Mesothelial cell of epicardium (in vitro differentiated cells): ENCODE measurements at regions not wholly inside any gene's neighbourhood (a gene's known extent, or its start where the extent isn't known, plus 50 kb on each side); places are given as distances from the start of the nearest gene placed in this dataset.

Experiments used
- DNase-seq, 2 experiments: peaks; one replicate each; pipeline ENCODE4 v3.0.0; 2021; ENCODE audit warnings: low spot score in 2 of 2; ENCODE audit not compliant: unreplicated experiment in 2 of 2
- H3K27ac Mint-ChIP-seq: 2 replicates; pipeline ENCODE4 v1.8.0; 2021; ENCODE audit warnings: mixed read lengths
- H3K27me3 Mint-ChIP-seq: 2 replicates; pipeline ENCODE4 v1.8.0; 2021; ENCODE audit warnings: low read depth, mixed read lengths
- H3K36me3 Mint-ChIP-seq: 2 replicates; pipeline ENCODE4 v1.8.0; 2021; ENCODE audit warnings: mixed read lengths
- H3K4me1 Mint-ChIP-seq: 2 replicates; pipeline ENCODE4 v1.8.0; 2021; ENCODE audit warnings: mixed read lengths
- H3K4me3 Mint-ChIP-seq: 2 replicates; pipeline ENCODE4 v1.8.0; 2021; ENCODE audit warnings: mild to moderate bottlenecking, moderate library complexity, mixed read lengths
- H3K9me3 Mint-ChIP-seq: 2 replicates; pipeline ENCODE4 v1.8.0; 2021; ENCODE audit warnings: mixed read lengths
- TF ChIP-seq, protein P1 (sequence below): fragments of 200-600 bp; sonication (generic); IDR thresholded peaks from one replicate; pipeline ENCODE4 v1.5.0; 2021; ENCODE audit warnings: antibody characterized with exemption; ENCODE audit not compliant: unreplicated experiment

DNA sequence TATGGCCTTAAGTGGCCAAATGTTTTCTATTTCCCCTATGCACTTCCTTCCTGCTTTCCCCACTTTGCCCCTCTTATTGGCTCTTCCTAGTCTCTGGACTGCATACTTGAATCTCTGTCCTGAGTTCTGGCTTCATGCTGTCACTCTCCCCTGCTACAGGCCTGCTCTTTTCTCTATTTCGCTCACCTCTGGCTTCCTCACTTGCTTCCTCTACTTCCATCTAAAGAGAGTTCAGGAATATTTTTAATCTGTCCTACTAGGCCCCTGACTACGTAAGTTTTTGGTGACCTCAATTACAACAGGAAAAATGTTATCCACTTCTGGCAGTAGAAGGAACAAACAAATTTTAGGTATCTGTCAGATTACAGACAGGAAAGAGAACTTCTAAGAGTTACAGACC is 65.7 kb upstream of the WDR17 start:
- no peaks in the 10 kb centered on the region for H3K36me3 Mint-ChIP-seq
- no peak overlapping the region for H3K4me3 Mint-ChIP-seq
- TF ChIP-seq, protein P1, sequence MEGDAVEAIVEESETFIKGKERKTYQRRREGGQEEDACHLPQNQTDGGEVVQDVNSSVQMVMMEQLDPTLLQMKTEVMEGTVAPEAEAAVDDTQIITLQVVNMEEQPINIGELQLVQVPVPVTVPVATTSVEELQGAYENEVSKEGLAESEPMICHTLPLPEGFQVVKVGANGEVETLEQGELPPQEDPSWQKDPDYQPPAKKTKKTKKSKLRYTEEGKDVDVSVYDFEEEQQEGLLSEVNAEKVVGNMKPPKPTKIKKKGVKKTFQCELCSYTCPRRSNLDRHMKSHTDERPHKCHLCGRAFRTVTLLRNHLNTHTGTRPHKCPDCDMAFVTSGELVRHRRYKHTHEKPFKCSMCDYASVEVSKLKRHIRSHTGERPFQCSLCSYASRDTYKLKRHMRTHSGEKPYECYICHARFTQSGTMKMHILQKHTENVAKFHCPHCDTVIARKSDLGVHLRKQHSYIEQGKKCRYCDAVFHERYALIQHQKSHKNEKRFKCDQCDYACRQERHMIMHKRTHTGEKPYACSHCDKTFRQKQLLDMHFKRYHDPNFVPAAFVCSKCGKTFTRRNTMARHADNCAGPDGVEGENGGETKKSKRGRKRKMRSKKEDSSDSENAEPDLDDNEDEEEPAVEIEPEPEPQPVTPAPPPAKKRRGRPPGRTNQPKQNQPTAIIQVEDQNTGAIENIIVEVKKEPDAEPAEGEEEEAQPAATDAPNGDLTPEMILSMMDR, result no peak
- peaks cover 38% of the 10 kb centered on the region for H3K27me3 Mint-ChIP-seq
- H3K4me1 Mint-ChIP-seq, result peaks cover 26% of the 10 kb centered on the region
- DNase-seq, result no peak
- H3K27ac Mint-ChIP-seq, result no peak overlapping the region
- H3K9me3 Mint-ChIP-seq, result no peaks in the 10 kb centered on the region

DNA sequence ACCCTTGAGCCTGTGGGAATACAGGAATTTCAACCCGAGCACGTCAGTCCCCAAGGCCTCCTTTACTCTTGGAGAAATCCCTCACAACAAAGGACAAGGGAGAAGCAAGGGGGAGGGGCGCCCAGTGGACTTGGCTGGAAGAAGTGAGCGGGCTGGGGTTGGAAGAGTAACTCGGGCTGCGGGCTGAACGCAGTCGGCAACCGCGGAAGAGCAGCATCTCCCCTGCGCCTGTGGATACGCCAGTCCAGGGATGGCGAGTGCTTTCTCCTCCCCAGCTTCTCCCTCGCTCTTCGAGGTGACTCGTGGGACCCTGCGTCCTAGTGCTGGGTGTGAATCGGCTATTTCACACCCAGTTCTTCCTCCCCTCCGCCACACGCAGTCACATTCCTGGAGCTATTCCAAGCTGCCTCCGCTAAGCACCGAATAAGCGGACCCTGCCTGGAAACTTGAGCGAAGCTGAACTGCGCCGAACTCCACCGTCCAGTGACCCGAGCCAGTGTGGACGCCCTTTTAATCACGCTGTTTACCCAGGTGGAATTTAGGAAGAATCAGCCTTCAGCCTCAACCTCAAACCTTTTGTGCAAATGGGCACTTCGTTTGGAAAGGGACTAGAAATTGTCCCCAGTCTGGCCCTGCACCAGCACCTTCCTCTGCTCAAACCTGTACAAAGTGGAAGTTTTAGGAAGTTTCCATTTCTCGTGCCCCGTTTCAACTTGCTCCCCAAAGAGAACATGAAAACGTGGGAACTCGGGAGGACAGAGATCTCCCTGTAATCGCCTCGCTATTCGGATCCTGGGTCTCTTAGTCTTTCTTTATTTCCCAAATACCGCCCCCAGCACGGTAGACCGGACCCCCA is 64.3 kb upstream of the WDR17 start:
- DNase-seq, result peak; percentile 27 to 47
- Mint-ChIP-seq H3K4me1 (peaks cover 26% of the 10 kb centered on the region), H3K9me3 (no peaks in the 10 kb centered on the region), H3K4me3 (peak overlapping the region; percentile 76), H3K36me3 (no peaks in the 10 kb centered on the region), H3K27ac (no peak overlapping the region), H3K27me3 (peaks cover 42% of the 10 kb centered on the region)
- TF ChIP-seq, protein P1, result no peak

DNA sequence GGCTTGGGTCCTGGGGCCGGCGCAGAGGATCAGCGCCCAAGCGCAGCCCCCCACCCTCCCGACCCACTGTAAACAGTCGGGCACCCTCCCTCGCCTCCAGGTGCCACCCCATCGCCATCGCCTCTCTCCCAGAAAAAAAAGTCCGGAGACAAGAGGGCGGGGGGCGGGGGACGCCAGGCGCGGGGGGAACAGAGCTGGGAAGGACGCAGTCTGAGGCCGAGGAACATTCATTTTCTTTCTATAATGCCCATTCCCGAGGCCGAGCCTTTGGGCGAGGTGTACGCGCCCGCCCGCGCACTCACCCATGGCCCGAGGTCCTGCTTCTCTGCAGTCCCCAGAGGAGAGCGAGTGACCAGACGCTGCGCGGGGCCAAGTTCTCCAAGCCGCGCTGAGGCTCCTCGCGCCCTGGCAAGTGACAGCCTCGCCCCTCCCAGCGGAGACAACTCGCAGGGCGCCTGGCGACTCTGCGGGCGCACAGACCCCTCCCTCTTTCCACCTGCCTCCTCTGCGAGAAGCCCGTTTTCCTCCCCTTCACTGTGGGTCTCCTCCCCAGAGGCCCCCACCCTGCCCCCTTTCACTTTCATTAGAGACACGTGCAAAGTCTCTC is 63.5 kb upstream of the WDR17 start:
- Mint-ChIP-seq H3K36me3 (no peaks in the 10 kb centered on the region), H3K27me3 (peaks cover 42% of the 10 kb centered on the region), H3K27ac (no peak overlapping the region), H3K9me3 (no peaks in the 10 kb centered on the region), H3K4me1 (peaks cover 26% of the 10 kb centered on the region), H3K4me3 (peak overlapping the region; percentile 76)
- TF ChIP-seq, protein P1, result no peak
- DNase-seq, result peak in 1 of 2 experiments; percentile 46

DNA sequence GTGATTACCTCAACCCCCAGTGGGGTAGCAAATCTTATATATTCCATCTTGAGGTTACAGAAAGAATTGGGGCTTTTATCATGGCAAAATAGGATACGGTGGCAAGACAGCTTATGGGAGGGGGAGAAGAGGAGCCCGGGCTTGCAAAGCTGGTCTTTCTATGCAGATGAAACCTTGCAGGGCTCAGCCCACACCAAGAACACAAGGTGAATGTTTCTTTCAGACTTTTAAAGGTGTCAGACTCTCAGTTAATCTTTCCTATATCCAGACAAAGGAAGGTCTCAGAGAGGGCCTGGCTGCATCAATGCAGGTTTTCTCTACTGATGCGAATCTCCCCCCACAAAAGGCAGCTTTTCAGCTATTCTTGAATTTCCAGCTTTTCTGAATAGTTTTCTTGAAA is 59.9 kb upstream of the WDR17 start:
- H3K27me3 Mint-ChIP-seq, result peaks cover 32% of the 10 kb centered on the region
- TF ChIP-seq, protein P1, result no peak
- H3K4me1 Mint-ChIP-seq, result peaks cover 14% of the 10 kb centered on the region
- no peaks in the 10 kb centered on the region for H3K36me3 Mint-ChIP-seq
- no peak overlapping the region for H3K27ac Mint-ChIP-seq
- H3K9me3 Mint-ChIP-seq, result peaks cover 3% of the 10 kb centered on the region
- no peak overlapping the region for H3K4me3 Mint-ChIP-seq
- no peak for DNase-seq

DNA sequence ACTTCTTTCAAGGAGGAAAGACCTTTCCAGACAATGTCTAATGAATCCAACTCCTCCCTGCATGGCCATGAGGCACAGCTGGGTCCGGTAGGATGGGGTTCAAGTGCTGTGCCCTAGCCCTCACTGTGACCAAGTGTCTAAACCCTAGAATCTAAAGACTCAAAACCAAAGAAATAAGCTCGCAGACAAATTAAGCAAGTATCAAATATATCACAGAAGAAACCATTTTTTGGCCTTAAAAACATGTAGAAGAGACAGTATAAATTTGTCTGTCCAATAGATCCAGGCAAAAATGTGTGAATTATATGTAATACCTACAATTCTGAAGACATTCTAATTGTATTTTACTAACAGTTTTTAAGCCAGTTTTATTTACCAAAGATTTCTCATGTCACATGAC is 56.4 kb upstream of the WDR17 start:
- Mint-ChIP-seq H3K27me3 (peaks cover 4% of the 10 kb centered on the region), H3K4me3 (no peak overlapping the region), H3K27ac (no peak overlapping the region), H3K36me3 (no peaks in the 10 kb centered on the region), H3K9me3 (peaks cover 3% of the 10 kb centered on the region), H3K4me1 (no peaks in the 10 kb centered on the region)
- DNase-seq, result no peak
- TF ChIP-seq, protein P1, result no peak
